ENCODE measurements at regions not wholly inside any gene's neighbourhood (a gene's known extent, or its start where the extent isn't known, plus 50 kb on each side); places are given as distances from the start of the nearest gene placed in this dataset.

- DNase-seq: no peak
Observed at GRCh38 chr1:82279241-82279640, 478.5 kb downstream of the ADGRL2 start.

- no peak for DNase-seq
Observed at GRCh38 chr1:82273816-82274215, 473.1 kb downstream of the ADGRL2 start.

GRCh38 chr1:82269431-82269830 lies 468.7 kb downstream of the ADGRL2 start:
- no peak for DNase-seq

GRCh38 chr1:82268826-82269225 lies 468.1 kb downstream of the ADGRL2 start:
- no peak for DNase-seq

GRCh38 chr1:82266351-82266750 lies 465.6 kb downstream of the ADGRL2 start:
- no peak for DNase-seq

- DNase-seq: no peak
Observed at GRCh38 chr1:82265436-82265835, 464.7 kb downstream of the ADGRL2 start.

- no peak for DNase-seq
Observed at GRCh38 chr1:82264802-82265201, 464.1 kb downstream of the ADGRL2 start.

GRCh38 chr1:82263396-82263795 lies 462.7 kb downstream of the ADGRL2 start:
- no peak for DNase-seq

GRCh38 chr1:82260666-82261065 lies 459.9 kb downstream of the ADGRL2 start:
- no peak for DNase-seq

GRCh38 chr1:82260051-82260450 lies 459.3 kb downstream of the ADGRL2 start:
- no peak for DNase-seq

GRCh38 chr1:82258887-82259286 lies 458.2 kb downstream of the ADGRL2 start:
- DNase-seq: no peak

- DNase-seq: no peak
Observed at GRCh38 chr1:82246050-82246449, 445.3 kb downstream of the ADGRL2 start.

- DNase-seq: no peak
Observed at GRCh38 chr1:82245345-82246014, 444.7 kb downstream of the ADGRL2 start.

- no peak for DNase-seq
Observed at GRCh38 chr1:82240571-82240970, 439.8 kb downstream of the ADGRL2 start.

GRCh38 chr1:82230667-82231066 lies 429.9 kb downstream of the ADGRL2 start:
- DNase-seq: no peak

GRCh38 chr1:82227306-82228095 lies 426.8 kb downstream of the ADGRL2 start:
- no peak for DNase-seq

GRCh38 chr1:82226186-82226505 lies 425.4 kb downstream of the ADGRL2 start:
- DNase-seq: no peak

GRCh38 chr1:82225421-82226185 lies 424.9 kb downstream of the ADGRL2 start:
- DNase-seq: no peak

GRCh38 chr1:82223091-82223490 lies 422.4 kb downstream of the ADGRL2 start:
- no peak for DNase-seq

- DNase-seq: no peak
Observed at GRCh38 chr1:82221721-82222120, 421.0 kb downstream of the ADGRL2 start.

GRCh38 chr1:82220754-82221153 lies 420.0 kb downstream of the ADGRL2 start:
- DNase-seq: no peak

- DNase-seq: no peak
Observed at GRCh38 chr1:82219841-82220240, 419.1 kb downstream of the ADGRL2 start.

GRCh38 chr1:82218846-82219245 lies 418.1 kb downstream of the ADGRL2 start:
- DNase-seq: no peak

Measured in renal pelvis (tissue), 1 donor.